Gastroesophageal sphincter (tissue), 3 donors: ENCODE measurements at regions not wholly inside any gene's neighbourhood (a gene's known extent, or its start where the extent isn't known, plus 50 kb on each side); places are given as distances from the start of the nearest gene placed in this dataset.

Experiments used
- CTCF ChIP-seq, 4 experiments: fragments of 200-600 bp in 2 of 4; fragments of 450-650 bp in 2 of 4; sonication (generic) in 1 of 4; IDR thresholded peaks; one replicate each; pipeline ENCODE4 v1.5.1; 2017 to 2019; ENCODE audit warnings: antibody characterized with exemption in 4 of 4, mild to moderate bottlenecking in 2 of 4, moderate library complexity in 2 of 4
- EP300 ChIP-seq: sonication (generic); formaldehyde crosslinking; IDR thresholded peaks from one replicate; pipeline ENCODE4 v1.6.1; 2017; ENCODE audit warnings: antibody characterized with exemption, mild to moderate bottlenecking
- POLR2A ChIP-seq, 2 donors: fragments of 450-650 bp; IDR thresholded peaks; one replicate each; pipeline ENCODE4 v1.6.1; 2017; ENCODE audit warnings: antibody characterized with exemption in 2 of 2, mild to moderate bottlenecking in 2 of 2, moderate library complexity in 1 of 2

- TF ChIP-seq CTCF (IDR thresholded peaks at IDR 0.05): no peak
- no peak for TF ChIP-seq EP300
- no peak for TF ChIP-seq POLR2A (IDR thresholded peaks at IDR 0.05)
Measured at GRCh38 chr2:54041135-54041534, 70.3 kb upstream of the PSME4 start.
